GM20000 (cell line): ENCODE measurements at regions not wholly inside any gene's neighbourhood (a gene's known extent, or its start where the extent isn't known, plus 50 kb on each side); places are given as distances from the start of the nearest gene placed in this dataset.

Experiments
- DNase-seq: peaks from one replicate; pipeline ENCODE4 v3.0.0; 2012; ENCODE audit warnings: low spot score
- CTCF ChIP-seq: IDR thresholded peaks from 2 replicates; pipeline ENCODE4 v1.5.1; 2012; ENCODE audit warnings: mild to moderate bottlenecking, control low read depth; ENCODE audit errors: extremely low read depth, missing control alignments

- no peak for DNase-seq
These were observed 145.6 kb downstream of the ATP23 start for GRCh38 chr12:58086930-58087329.

GRCh38 chr12:58087423-58088127 lies 146.2 kb downstream of the ATP23 start:
- no peak for DNase-seq
- no peak for TF ChIP-seq CTCF

More at GRCh38 chr12:58086930-58087329, 145.6 kb downstream of the ATP23 start:
- TF ChIP-seq CTCF: no peak

- DNase-seq: no peak
These were observed 148.2 kb downstream of the ATP23 start for GRCh38 chr12:58089588-58089987.

GRCh38 chr12:58090685-58091084 lies 149.3 kb downstream of the ATP23 start:
- no peak for TF ChIP-seq CTCF
- DNase-seq: no peak

More at GRCh38 chr12:58089588-58089987, 148.2 kb downstream of the ATP23 start:
- TF ChIP-seq CTCF: no peak

GRCh38 chr12:58095002-58095401 lies 153.6 kb downstream of the ATP23 start:
- no peak for TF ChIP-seq CTCF
- DNase-seq: peak; percentile 17

- DNase-seq: no peak
These were observed 156.4 kb downstream of the ATP23 start for GRCh38 chr12:58097741-58098140.

More at GRCh38 chr12:58097741-58098140, 156.4 kb downstream of the ATP23 start:
- no peak for TF ChIP-seq CTCF
